MM.1S (cell line): ENCODE measurements at regions not wholly inside any gene's neighbourhood (a gene's known extent, or its start where the extent isn't known, plus 50 kb on each side); places are given as distances from the start of the nearest gene placed in this dataset.

ENCODE experiments used
- EZH2 ChIP-seq: fragments of 300-600 bp; sonication (generic); optimal IDR thresholded peaks from 2 replicates; pipeline ENCODE3; 2017; ENCODE audit warnings: low read depth, mild to moderate bottlenecking, antibody characterized with exemption, low read length, mixed read lengths
- EZH2phosphoT487 ChIP-seq: fragments of 300-600 bp; sonication (generic); IDR thresholded peaks from 2 replicates; pipeline ENCODE4 v1.6.1; 2018; ENCODE audit warnings: antibody characterized with exemption, low read length
- TF ChIP-seq, protein P1 (sequence below): fragments of 300-600 bp; sonication (generic); IDR thresholded peaks from 2 replicates; pipeline ENCODE4 v1.5.1; 2016; ENCODE audit warnings: antibody characterized with exemption, low read length, mixed read lengths

DNA sequence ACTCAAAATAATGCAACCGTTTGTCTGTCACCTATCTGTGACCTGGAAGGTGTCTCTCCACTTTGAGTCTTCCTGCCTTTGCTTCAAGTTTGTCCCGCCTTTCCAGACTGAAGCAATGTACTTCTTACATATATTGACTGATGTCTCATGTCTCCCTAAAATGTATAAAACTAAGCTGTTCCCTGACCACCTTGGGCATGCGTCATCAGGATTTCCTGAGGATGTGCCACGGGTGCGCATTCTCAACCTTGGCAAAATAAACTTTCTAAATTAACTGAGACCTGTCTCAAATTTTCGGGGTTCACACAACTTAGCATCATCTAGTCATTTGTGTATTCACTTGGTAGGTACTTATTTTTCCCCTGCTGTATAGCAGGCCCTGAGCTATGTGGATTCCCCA is 65.3 kb upstream of the JCAD start:
- TF ChIP-seq, protein P1, sequence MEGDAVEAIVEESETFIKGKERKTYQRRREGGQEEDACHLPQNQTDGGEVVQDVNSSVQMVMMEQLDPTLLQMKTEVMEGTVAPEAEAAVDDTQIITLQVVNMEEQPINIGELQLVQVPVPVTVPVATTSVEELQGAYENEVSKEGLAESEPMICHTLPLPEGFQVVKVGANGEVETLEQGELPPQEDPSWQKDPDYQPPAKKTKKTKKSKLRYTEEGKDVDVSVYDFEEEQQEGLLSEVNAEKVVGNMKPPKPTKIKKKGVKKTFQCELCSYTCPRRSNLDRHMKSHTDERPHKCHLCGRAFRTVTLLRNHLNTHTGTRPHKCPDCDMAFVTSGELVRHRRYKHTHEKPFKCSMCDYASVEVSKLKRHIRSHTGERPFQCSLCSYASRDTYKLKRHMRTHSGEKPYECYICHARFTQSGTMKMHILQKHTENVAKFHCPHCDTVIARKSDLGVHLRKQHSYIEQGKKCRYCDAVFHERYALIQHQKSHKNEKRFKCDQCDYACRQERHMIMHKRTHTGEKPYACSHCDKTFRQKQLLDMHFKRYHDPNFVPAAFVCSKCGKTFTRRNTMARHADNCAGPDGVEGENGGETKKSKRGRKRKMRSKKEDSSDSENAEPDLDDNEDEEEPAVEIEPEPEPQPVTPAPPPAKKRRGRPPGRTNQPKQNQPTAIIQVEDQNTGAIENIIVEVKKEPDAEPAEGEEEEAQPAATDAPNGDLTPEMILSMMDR = no peak
- TF ChIP-seq EZH2 (no peak), EZH2phosphoT487 (no peak)
